ENCODE measurements at regions not wholly inside any gene's neighbourhood (a gene's known extent, or its start where the extent isn't known, plus 50 kb on each side); places are given as distances from the start of the nearest gene placed in this dataset.
"Not testable (repeated sequence)": the region's sequence is repeated elsewhere in the genome, so short reads cannot be mapped to it uniquely, and the experiment has no call there.

- no peak for DNase-seq (ENCODE audit: low read depth, low spot score)
Measured at GRCh38 chr3:181330821-181331563, 341.5 kb upstream of the DNAJC19 start.

DNA sequence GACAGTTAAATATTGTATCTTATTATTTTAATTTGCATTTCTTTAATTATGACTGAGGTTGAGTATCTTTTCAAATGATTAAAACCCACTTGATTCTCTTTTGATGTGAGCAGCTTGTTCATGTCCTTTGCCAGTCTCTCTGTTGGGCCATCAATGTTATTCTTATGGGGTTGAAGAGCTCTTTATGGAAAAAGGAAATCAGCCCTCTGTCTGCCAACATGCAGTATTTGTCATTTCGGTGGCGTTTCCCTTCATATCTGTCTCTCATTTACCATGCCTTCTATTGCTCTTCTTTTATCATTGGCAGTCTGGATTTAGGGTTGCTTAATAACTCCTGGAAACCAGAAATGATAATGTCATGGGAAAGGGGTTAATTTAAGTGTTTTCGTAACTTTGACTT is 340.7 kb upstream of the DNAJC19 start:
- DNase-seq (ENCODE audit: low read depth, low spot score): no peak

GRCh38 chr3:181329024-181329423 is 339.5 kb upstream of the DNAJC19 start:
- DNase-seq (ENCODE audit: low read depth, low spot score): no peak

- no peak for DNase-seq (ENCODE audit: low read depth, low spot score)
Measured at GRCh38 chr3:181328346-181328745, 338.8 kb upstream of the DNAJC19 start.

GRCh38 chr3:181327349-181327748 is 337.8 kb upstream of the DNAJC19 start:
- DNase-seq (ENCODE audit: low read depth, low spot score): no peak

DNA sequence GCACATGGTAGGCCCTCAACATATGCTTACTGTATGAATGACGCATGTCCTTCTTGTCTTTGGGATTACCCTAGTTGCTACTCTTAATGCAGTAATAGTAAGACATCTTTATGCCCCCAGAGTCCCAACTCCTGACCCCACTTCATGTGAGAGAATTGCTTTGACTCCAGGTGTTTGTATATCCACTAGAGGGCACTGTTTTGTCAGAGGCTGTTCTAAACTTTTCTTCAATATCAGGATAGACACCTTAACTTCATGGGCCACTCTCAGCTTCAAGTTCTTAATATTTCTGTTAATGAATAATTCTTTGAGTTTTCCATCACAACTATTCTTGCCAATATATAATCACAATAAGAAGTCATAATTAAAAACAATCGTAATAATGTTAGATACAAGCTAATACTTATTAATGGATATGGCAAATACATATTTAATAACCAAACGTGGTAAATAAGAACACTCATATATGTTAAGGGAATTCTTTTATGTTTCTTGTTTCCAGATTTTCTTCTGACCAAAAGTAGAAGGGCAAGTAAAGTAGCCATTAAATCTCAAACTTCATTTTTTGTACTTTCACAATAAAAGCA is 337.2 kb upstream of the DNAJC19 start:
- DNase-seq (ENCODE audit: low read depth, low spot score): no peak

DNA sequence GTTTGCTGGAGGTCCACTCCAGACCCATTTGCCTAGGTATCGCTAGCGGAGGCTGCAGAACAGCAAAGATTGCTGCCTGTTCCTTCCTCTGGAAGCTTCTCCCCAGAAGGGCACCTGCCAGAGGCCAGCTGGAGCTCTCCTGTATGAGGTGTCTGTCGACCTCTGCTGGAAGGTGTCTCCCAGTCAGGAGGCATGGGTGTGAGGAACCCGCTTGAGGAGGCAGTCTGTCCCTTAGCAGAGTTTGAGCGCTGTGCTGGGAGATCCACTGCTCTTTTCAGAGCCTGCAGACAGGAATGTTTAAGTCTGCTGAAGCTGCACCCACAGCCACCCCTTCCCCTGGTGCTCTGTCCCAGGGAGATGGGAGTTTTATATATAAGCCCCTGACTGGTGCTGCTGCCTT is 335.0 kb upstream of the DNAJC19 start:
- not testable (repeated sequence) for DNase-seq (ENCODE audit: low read depth, low spot score)

- no peak for DNase-seq (ENCODE audit: low read depth, low spot score)
Measured at GRCh38 chr3:181318321-181318720, 328.8 kb upstream of the DNAJC19 start.

DNA sequence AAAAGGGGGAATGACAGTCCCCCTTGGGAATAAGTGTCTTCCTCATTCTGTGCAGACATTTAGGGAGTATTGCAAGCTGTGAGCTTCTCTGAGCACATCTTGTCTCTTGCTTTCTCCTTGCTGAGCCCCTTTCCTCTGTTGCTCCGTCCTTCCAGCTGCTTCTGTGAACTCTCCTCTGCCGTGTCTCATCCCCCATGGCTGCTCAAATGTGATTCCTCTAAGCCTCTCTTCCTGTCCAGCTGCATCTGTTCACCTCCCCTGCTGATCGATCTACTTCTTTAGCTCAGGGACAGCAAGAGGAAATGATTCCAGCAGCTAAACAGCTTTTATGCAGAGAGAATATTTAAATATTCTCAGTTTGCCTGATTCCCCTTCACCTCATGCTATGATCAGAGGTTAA is 328.0 kb upstream of the DNAJC19 start:
- DNase-seq (ENCODE audit: low read depth, low spot score): no peak

- no peak for DNase-seq (ENCODE audit: low read depth, low spot score)
Measured at GRCh38 chr3:181316482-181316881, 326.9 kb upstream of the DNAJC19 start.

DNA sequence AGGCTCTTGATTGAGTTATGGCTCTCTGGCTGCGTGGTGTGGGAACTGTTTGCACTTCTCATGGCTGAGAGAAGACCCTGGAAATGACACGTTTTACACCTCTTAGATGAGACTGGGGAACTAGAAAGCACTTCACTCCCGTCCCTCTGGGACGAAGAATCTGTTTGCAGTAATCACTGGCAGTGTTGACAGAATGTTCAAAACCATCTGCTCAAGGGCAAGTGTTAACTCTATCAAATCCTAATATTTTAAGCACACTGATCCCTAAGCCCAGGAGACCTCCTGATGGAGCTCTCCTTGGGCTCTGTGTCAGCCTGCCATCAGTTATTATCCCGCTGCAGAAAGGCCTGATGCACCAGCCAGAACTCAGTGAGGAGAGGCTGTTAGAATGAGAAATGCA is 323.8 kb upstream of the DNAJC19 start:
- no peak for DNase-seq (ENCODE audit: low read depth, low spot score)

GRCh38 chr3:181311186-181311585 is 321.6 kb upstream of the DNAJC19 start:
- no peak for DNase-seq (ENCODE audit: low read depth, low spot score)

DNA sequence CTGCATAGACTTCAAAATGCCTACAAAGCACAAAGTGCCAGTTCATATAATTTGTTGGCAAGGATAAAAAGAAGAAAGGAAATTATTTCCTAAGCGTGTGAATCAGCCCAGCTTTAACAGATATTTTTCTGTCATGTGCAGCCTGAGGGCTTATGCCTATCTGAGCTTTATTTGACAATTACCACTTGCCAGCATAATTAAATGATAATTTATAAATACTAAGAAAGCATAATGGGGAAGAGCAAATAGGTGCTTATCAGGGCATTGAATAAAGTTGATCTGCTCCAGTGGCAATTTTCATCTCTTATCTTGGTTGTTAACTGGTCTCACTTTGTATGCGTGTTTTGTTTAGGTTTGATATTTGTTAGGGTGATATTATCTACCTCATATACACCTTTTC is 313.4 kb upstream of the DNAJC19 start:
- no peak for DNase-seq (ENCODE audit: low read depth, low spot score)

DNA sequence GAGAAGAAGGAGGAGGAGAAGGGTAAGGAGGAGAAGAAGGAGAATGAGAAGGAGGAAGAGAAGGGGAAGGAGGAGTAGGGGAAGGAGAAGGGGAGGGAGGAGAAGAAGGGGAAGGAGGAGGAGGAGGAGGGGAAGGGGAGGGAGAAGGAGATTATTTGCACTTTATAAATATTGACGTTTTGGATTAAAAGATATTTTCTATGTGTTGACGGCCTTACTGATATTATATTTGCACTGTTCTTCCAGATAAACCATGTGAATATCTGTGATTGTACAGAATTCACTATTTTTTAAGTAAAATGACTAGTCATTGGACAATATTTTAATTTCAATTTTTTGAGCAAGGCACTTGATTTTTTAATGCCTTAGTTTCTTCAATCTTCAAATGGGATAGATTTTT is 310.5 kb upstream of the DNAJC19 start:
- no peak for DNase-seq (ENCODE audit: low read depth, low spot score)

- DNase-seq (ENCODE audit: low read depth, low spot score): no peak
Measured at GRCh38 chr3:181298421-181298820, 308.9 kb upstream of the DNAJC19 start.

DNA sequence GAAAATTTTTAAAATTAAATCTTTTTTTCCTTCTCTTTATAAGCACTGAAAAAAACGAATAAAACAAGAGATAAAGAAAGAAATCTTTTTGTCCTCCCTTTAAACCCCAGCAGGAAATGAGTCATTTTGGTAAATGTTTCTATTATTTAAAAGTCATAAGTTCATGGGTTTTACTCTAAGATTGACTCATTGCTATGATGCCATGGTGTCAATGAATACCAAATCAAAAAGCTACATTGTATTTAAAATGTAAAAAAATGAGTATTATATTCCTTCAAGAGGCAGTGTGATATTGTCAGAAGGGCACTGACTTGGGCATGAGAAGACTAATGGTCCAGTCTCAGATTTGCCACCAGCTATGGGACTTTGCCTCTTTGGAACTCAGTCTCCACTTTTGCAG is 303.4 kb upstream of the DNAJC19 start:
- no peak for DNase-seq (ENCODE audit: low read depth, low spot score)

DNA sequence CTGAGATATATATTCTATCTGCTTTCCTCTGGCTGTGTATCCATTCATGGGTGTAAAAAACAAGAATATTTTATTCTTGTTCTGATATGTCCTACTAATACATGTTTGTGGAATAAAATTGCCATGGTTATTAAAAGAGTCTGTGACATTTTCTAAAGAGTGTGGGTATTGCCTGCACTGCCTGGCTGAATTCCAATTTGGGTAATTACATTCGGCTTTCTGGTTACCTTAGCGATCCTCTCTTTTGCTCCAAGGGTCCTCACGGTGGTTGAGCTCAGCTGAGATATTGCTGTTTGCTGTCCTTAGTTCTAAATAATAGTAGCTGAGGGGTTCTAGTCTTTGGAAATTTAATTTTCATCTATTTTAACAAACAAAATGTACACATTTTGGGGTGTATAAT is 301.4 kb upstream of the DNAJC19 start:
- no peak for DNase-seq (ENCODE audit: low read depth, low spot score)

GRCh38 chr3:181289306-181289705 is 299.8 kb upstream of the DNAJC19 start:
- DNase-seq (ENCODE audit: low read depth, low spot score): no peak

- no peak for DNase-seq (ENCODE audit: low read depth, low spot score)
Measured at GRCh38 chr3:181288145-181288544, 298.6 kb upstream of the DNAJC19 start.

DNA sequence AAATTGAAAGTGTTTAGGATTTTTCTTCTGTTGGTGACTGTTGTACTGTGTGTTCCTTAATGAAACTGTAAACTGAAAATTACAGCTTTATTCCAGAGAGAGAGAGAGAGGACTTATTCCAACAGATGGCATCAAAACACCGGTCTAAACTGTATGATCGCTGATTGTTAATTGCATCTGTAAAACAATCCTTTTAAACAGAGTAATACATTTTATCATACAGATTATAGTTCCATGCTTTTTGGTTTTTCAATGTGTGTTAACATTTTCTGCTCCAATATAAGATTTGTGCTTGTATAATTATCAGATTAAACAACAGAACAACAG is 289.7 kb upstream of the DNAJC19 start:
- DNase-seq (ENCODE audit: low read depth, low spot score): no peak

- DNase-seq (ENCODE audit: low read depth, low spot score): no peak
Measured at GRCh38 chr3:181278468-181279238, 289.1 kb upstream of the DNAJC19 start.

GRCh38 chr3:181276358-181276896 is 286.9 kb upstream of the DNAJC19 start:
- no peak for DNase-seq (ENCODE audit: low read depth, low spot score)

GRCh38 chr3:181274025-181274424 is 284.5 kb upstream of the DNAJC19 start:
- no peak for DNase-seq (ENCODE audit: low read depth, low spot score)

Data from iPS DF 19.7 (cell line).